B cell (primary cell): ENCODE measurements at regions not wholly inside any gene's neighbourhood (a gene's known extent, or its start where the extent isn't known, plus 50 kb on each side); places are given as distances from the start of the nearest gene placed in this dataset.

Source experiments
- ATAC-seq: fragments of 200-7000 bp; cut with Tn5 transposase; one replicate; pipeline ENCODE4 v1.10.0; 2021; ENCODE audit warnings: low read depth, mild to moderate bottlenecking, moderate number of reproducible peaks, moderate library complexity
- CTCF ChIA-PET: fragments of 350-600 bp; sonication (Branson Sonifier 250); formaldehyde crosslinking; loops from one replicate; lab custom pipeline; 2021; ENCODE audit warnings: antibody characterized with exemption, inconsistent platforms; lab: Charles Lee
- POLR2A ChIA-PET: fragments of 350-600 bp; sonication (Branson Sonifier 250); formaldehyde crosslinking; loops from one replicate; lab custom pipeline; 2021; ENCODE audit warnings: antibody characterized with exemption; lab: Charles Lee
- DNase-seq: peaks from one replicate; pipeline ENCODE4 v3.0.0; 2013
- H2AFZ ChIP-seq: 2 replicates; pipeline ENCODE4 v1.6.1; 2012; ENCODE audit warnings: mild to moderate bottlenecking, low read depth, low read length; ENCODE audit not compliant: insufficient read depth, poor library complexity, severe bottlenecking
- H3K27ac ChIP-seq, 2 donors: 1 replicate in 1 of 2; 2 replicates in 1 of 2; pipeline ENCODE4 v1.5.1; 2012 to 2013; ENCODE audit warnings: low read length in 2 of 2, mild to moderate bottlenecking in 2 of 2, moderate library complexity in 1 of 2
- H3K27me3 ChIP-seq, 4 experiments: fragments of 200-600 bp in 1 of 4; sonication (generic) in 1 of 4; replicated peaks in 1 of 4; 1 replicate in 2 of 4; 2 replicates in 2 of 4; pipeline versions ENCODE4 v1.6.1 to v1.7.0; 2013 to 2016; ENCODE audit warnings: low read length in 3 of 4, mild to moderate bottlenecking in 2 of 4, mixed read lengths in 1 of 4, moderate library complexity in 1 of 4; ENCODE audit not compliant: insufficient read depth in 4 of 4, control insufficient read depth in 3 of 4; ENCODE audit errors: control extremely low read depth in 1 of 4
- H3K36me3 ChIP-seq, 2 experiments: replicated peaks in 1 of 2; 1 replicate in 1 of 2; 2 replicates in 1 of 2; pipeline versions ENCODE4 v1.6.1 to v1.7.1; 2013; ENCODE audit warnings: low read length in 1 of 2; ENCODE audit not compliant: insufficient read depth in 2 of 2, control insufficient read depth in 1 of 2; ENCODE audit errors: control extremely low read depth in 1 of 2, extremely low read depth in 1 of 2
- H3K4me1 ChIP-seq, 2 donors: fragments of 200-600 bp in 1 of 2; sonication (generic) in 1 of 2; 1 replicate in 1 of 2; 2 replicates in 1 of 2; pipeline versions ENCODE4 v1.5.1 to v1.6.1; 2013 to 2017; ENCODE audit warnings: low read length in 2 of 2; ENCODE audit not compliant: control insufficient read depth in 2 of 2, insufficient read depth in 2 of 2
- H3K4me2 ChIP-seq: replicated peaks from 2 replicates; pipeline ENCODE3; 2012; ENCODE audit warnings: mild to moderate bottlenecking, low read depth, low read length; ENCODE audit not compliant: poor library complexity, severe bottlenecking
- H3K4me3 ChIP-seq, 5 experiments: fragments of 200-600 bp in 1 of 5; sonication (generic) in 1 of 5; 1 replicate in 3 of 5; 2 replicates in 2 of 5; pipeline versions ENCODE4 v1.5.1 to v1.7.0; 2011 to 2016; ENCODE audit warnings: low read length in 4 of 5, mild to moderate bottlenecking in 4 of 5, low read depth in 2 of 5, control low read depth in 1 of 5, moderate library complexity in 1 of 5; ENCODE audit not compliant: insufficient read depth in 1 of 5; ENCODE audit errors: control extremely low read depth in 1 of 5, extremely low read depth in 1 of 5
- H3K79me2 ChIP-seq: fragments of 200-600 bp; sonication (generic); one replicate; pipeline ENCODE4 v1.6.0; 2016; ENCODE audit warnings: low read length; ENCODE audit not compliant: control insufficient read depth, insufficient read depth
- H3K9ac ChIP-seq: fragments of 200-600 bp; sonication (generic); 2 replicates; pipeline ENCODE4 v1.6.1; 2017; ENCODE audit warnings: mild to moderate bottlenecking, low read length, moderate library complexity
- H3K9me3 ChIP-seq, 3 donors: one replicate each; pipeline versions ENCODE4 v1.6.1 to v1.7.1; 2013; ENCODE audit warnings: low read length in 2 of 3; ENCODE audit not compliant: control insufficient read depth in 2 of 3, insufficient read depth in 1 of 3; ENCODE audit errors: control extremely low read depth in 1 of 3
- H4K20me1 ChIP-seq: 2 replicates; pipeline ENCODE4 v1.6.0; 2012; ENCODE audit warnings: mild to moderate bottlenecking, low read length; ENCODE audit not compliant: insufficient read depth, control insufficient read depth, poor library complexity, severe bottlenecking
- H3K27ac Mint-ChIP-seq: one replicate; pipeline ENCODE4 v1.8.0; 2021; ENCODE audit warnings: mixed read lengths
- H3K27me3 Mint-ChIP-seq: one replicate; pipeline ENCODE4 v1.8.0; 2021; ENCODE audit warnings: mixed read lengths
- H3K4me1 Mint-ChIP-seq: one replicate; pipeline ENCODE4 v1.8.0; 2021; ENCODE audit warnings: mixed read lengths
- H3K4me3 Mint-ChIP-seq: one replicate; pipeline ENCODE4 v1.8.0; 2021; ENCODE audit warnings: mixed read lengths
- H3K9me3 Mint-ChIP-seq: one replicate; pipeline ENCODE4 v1.8.0; 2022; ENCODE audit warnings: mixed read lengths; ENCODE audit not compliant: insufficient read depth
- CTCF ChIP-seq: fragments of 200-600 bp; IDR thresholded peaks from one replicate; pipeline ENCODE4 v1.8.0; 2022; ENCODE audit warnings: antibody characterized with exemption, mild to moderate bottlenecking
- EZH2 ChIP-seq: IDR thresholded peaks from 2 replicates; pipeline ENCODE4 v1.6.1; 2012; ENCODE audit warnings: borderline replicate concordance, low read depth, mild to moderate bottlenecking, moderate library complexity, low read length; ENCODE audit not compliant: insufficient read depth, poor library complexity, severe bottlenecking
- WGBS: methylation state at CpG from one replicate; pipeline ENCODE4 v1.1.5; 2013; ENCODE audit warnings: missing lambda C conversion rate; ENCODE audit not compliant: insufficient coverage; 5-methylcytosine and 5-hydroxymethylcytosine counted together
- intact Hi-C: fragments of 100-400 bp; cut with micrococcal nuclease; formaldehyde crosslinking; loops from one replicate; pipeline ENCODE4 v1.10.0; 2022

- Histone ChIP-seq H3K4me2 (no peak overlapping the region), H3K27ac (no peak overlapping the region), H3K79me2 (no peaks in the 10 kb centered on the region), H2AFZ (no peak overlapping the region), H3K4me3 (no peak overlapping the region), H3K9ac (no peak overlapping the region), H4K20me1 (no peaks in the 10 kb centered on the region), H3K9me3 (no peaks in the 10 kb centered on the region), H3K36me3 (no peaks in the 10 kb centered on the region), H3K27me3 (no peaks in the 10 kb centered on the region), H3K4me1 (peaks cover 0 to 3% of the 10 kb centered on the region in 2 donors)
- H3K9me3 Mint-ChIP-seq, result no peaks in the 10 kb centered on the region
- intact Hi-C loops, result no loop called here
- H3K27ac Mint-ChIP-seq, result no peak overlapping the region
- DNase-seq (no peak), ATAC-seq (no peak)
- no peak overlapping the region for H3K4me3 Mint-ChIP-seq
- no peak for TF ChIP-seq EZH2
- TF ChIP-seq CTCF, result no peak
- 83% methylated on average over 4 of the region's 7 CpGs for WGBS
- peaks cover 10% of the 10 kb centered on the region for H3K4me1 Mint-ChIP-seq
- POLR2A ChIA-PET, result no interaction called here
- CTCF ChIA-PET, result interaction anchor here (0.6 kb wide), 1 partner anchor 452 kb away, joined by 3 read pairs; no protein-coding TSS in a partner anchor
- no peaks in the 10 kb centered on the region for H3K27me3 Mint-ChIP-seq
Observed at GRCh38 chr6:139530561-139530960, 156.1 kb upstream of the CITED2 start.

GRCh38 chr6:139529420-139529819, 155.0 kb upstream of the CITED2 start:
- DNase-seq (no peak), ATAC-seq (no peak)
- Histone ChIP-seq H3K9me3 (no peaks in the 10 kb centered on the region), H2AFZ (no peak overlapping the region), H3K27me3 (no peaks in the 10 kb centered on the region), H3K36me3 (no peaks in the 10 kb centered on the region), H3K4me2 (no peak overlapping the region), H4K20me1 (no peaks in the 10 kb centered on the region), H3K4me1 (peaks cover 0 to under 1% of the 10 kb centered on the region in 2 donors), H3K9ac (no peak overlapping the region), H3K79me2 (no peaks in the 10 kb centered on the region), H3K27ac (no peak overlapping the region), H3K4me3 (no peak overlapping the region)
- ChIA-PET CTCF (no interaction called here), POLR2A (no interaction called here)
- intact Hi-C loops, result no loop called here
- Mint-ChIP-seq H3K4me1 (peaks cover 7% of the 10 kb centered on the region), H3K4me3 (no peak overlapping the region), H3K9me3 (no peaks in the 10 kb centered on the region), H3K27me3 (no peaks in the 10 kb centered on the region), H3K27ac (no peak overlapping the region)
- TF ChIP-seq CTCF (no peak), EZH2 (no peak)
- WGBS, result no CpG with 5 or more reads among the region's 1 CpG
